ENCODE measurements at regions not wholly inside any gene's neighbourhood (a gene's known extent, or its start where the extent isn't known, plus 50 kb on each side); places are given as distances from the start of the nearest gene placed in this dataset.

- H3K9me3 ChIP-seq (ENCODE audit: insufficient read depth in 2 of 2, low read depth in 1 of 2, low read length in 1 of 2) = no peaks in the 10 kb centered on the region
- no peak overlapping the region for H2BK20ac ChIP-seq (ENCODE audit: low read length)
- no peak overlapping the region for H4K8ac ChIP-seq (ENCODE audit: extremely low read depth, insufficient read depth, low read length)
- H3K18ac ChIP-seq (ENCODE audit: extremely low read depth, low read length) = no peak overlapping the region
- no peak overlapping the region for H3K4me3 ChIP-seq (ENCODE audit: extremely low read depth in 1 of 4, insufficient read depth in 2 of 4, low read depth in 3 of 4, low read length in 4 of 4)
- H3K79me1 ChIP-seq (ENCODE audit: low read depth, low read length) = no peaks in the 10 kb centered on the region; the same call in 1 of the 2 replicates
- ChIA-PET POLR2A (ENCODE audit: partially characterized antibody) (no interaction called here), CTCF (ENCODE audit: partially characterized antibody) (interaction anchor here (0.6 kb wide), 1 partner anchor 11 kb away, joined by 3 read pairs; no protein-coding TSS in a partner anchor)
- no peak overlapping the region for H4K5ac ChIP-seq (ENCODE audit: insufficient read length, low read depth, low read length)
- H4K20me1 ChIP-seq (replicated peaks in 1 of 2; ENCODE audit: control insufficient read depth in 1 of 2, insufficient read depth in 2 of 2, low read length in 2 of 2) = no peaks in the 10 kb centered on the region
- H3K56ac ChIP-seq (replicated peaks; ENCODE audit: insufficient read length, low read depth, low read length) = no peak overlapping the region
- FAIRE-seq (no peak), DNase-seq (ENCODE audit: low read depth in 1 of 2, low spot score in 2 of 2) (no peak)
- H3K79me2 ChIP-seq (ENCODE audit: control insufficient read depth in 1 of 2, insufficient read depth in 2 of 2, low read length in 2 of 2) = no peaks in the 10 kb centered on the region
- no peaks in the 10 kb centered on the region for H3K4me1 ChIP-seq (replicated peaks in 1 of 4; ENCODE audit: control insufficient read depth in 3 of 4, insufficient read depth in 4 of 4, low read length in 3 of 4)
- no peak overlapping the region for H3K27ac ChIP-seq (ENCODE audit: low read depth, low read length)
- H2BK5ac ChIP-seq (ENCODE audit: low read depth, low read length) = no peak overlapping the region
- H3K36me3 ChIP-seq (ENCODE audit: control insufficient read depth in 2 of 4, insufficient read depth in 4 of 4, low read length in 3 of 4) = no peaks in the 10 kb centered on the region
- 92% methylated on average over 11 of the region's 11 CpGs; no CpG with 5 or more reads in 1 of the 2 experiments for WGBS, 2 experiments (ENCODE audit: extremely low coverage in 1 of 2, insufficient coverage in 1 of 2, insufficient read length in 1 of 2, insufficient replicate concordance in 2 of 2, low coverage in 1 of 2, low lambda C conversion rate in 2 of 2, missing lambda C conversion rate in 1 of 2)
- H3K4ac ChIP-seq (replicated peaks; ENCODE audit: insufficient read length, low read depth, low read length) = no peak overlapping the region
- no peak overlapping the region for H3K4me2 ChIP-seq (ENCODE audit: insufficient read depth in 1 of 2, low read depth in 2 of 2, low read length in 2 of 2)
- H2AFZ ChIP-seq (ENCODE audit: low read length) = no peak overlapping the region
- no peak overlapping the region for H2BK120ac ChIP-seq (replicated peaks; ENCODE audit: low read depth, low read length)
- no peaks in the 10 kb centered on the region for H3K23me2 ChIP-seq (ENCODE audit: low read depth, low read length)
- H3K14ac ChIP-seq (ENCODE audit: insufficient read length) = no peak overlapping the region
- H3K23ac ChIP-seq (ENCODE audit: insufficient read length) = no peak overlapping the region
- H2BK12ac ChIP-seq (ENCODE audit: low read depth, low read length) = no peak overlapping the region
- no peak overlapping the region for H2AK5ac ChIP-seq (ENCODE audit: low read depth, low read length)
- no peak overlapping the region for H4K91ac ChIP-seq (replicated peaks; ENCODE audit: insufficient read length, low read length)
- H3K9ac ChIP-seq (replicated peaks in 1 of 4; ENCODE audit: extremely low read depth in 1 of 4, low read depth in 3 of 4, low read length in 3 of 4) = no peak overlapping the region
- H3K27me3 ChIP-seq (replicated peaks in 1 of 4; ENCODE audit: control insufficient read depth in 3 of 4, extremely low read depth in 1 of 4, insufficient read depth in 3 of 4, low read length in 3 of 4) = no peaks in the 10 kb centered on the region
- H2BK15ac ChIP-seq (ENCODE audit: low read length) = no peak overlapping the region
- TF ChIP-seq GABPA (IDR thresholded peaks at IDR 0.05; ENCODE audit: borderline replicate concordance, insufficient read depth, low read length) (no peak), YY1 (IDR thresholded peaks at IDR 0.05; ENCODE audit: low read depth, low read length) (no peak), RAD21 (IDR thresholded peaks at IDR 0.05 in 1 of 2, conservative IDR thresholded peaks at IDR 0.05 in 1 of 2; ENCODE audit: low read depth in 2 of 2, low read length in 2 of 2) (no peak), NRF1 (IDR thresholded peaks at IDR 0.05; ENCODE audit: low read depth, low read length) (no peak), HDAC6 (IDR thresholded peaks at IDR 0.05; ENCODE audit: low read depth, low read length) (no peak), ZNF274 (IDR thresholded peaks at IDR 0.05; ENCODE audit: borderline replicate concordance, extremely low read depth, low read length) (no peak), SIRT6 (IDR thresholded peaks at IDR 0.05; ENCODE audit: low read length) (no peak), TAF7 (optimal IDR thresholded peaks at IDR 0.05; ENCODE audit: borderline replicate concordance, low read depth, low read length) (no peak), SIX5 (IDR thresholded peaks at IDR 0.05; ENCODE audit: low read depth, low read length) (no peak), TEAD4 (IDR thresholded peaks at IDR 0.05; ENCODE audit: low read depth, low read length) (no peak), SP1 (IDR thresholded peaks at IDR 0.05; ENCODE audit: low read depth, low read length) (no peak), ASH2L (IDR thresholded peaks at IDR 0.05; ENCODE audit: low read length) (no peak)
- TF ChIP-seq, protein P1, sequence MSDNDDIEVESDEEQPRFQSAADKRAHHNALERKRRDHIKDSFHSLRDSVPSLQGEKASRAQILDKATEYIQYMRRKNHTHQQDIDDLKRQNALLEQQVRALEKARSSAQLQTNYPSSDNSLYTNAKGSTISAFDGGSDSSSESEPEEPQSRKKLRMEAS (IDR thresholded peaks at IDR 0.05) = no peak
- TF ChIP-seq, protein P2, sequence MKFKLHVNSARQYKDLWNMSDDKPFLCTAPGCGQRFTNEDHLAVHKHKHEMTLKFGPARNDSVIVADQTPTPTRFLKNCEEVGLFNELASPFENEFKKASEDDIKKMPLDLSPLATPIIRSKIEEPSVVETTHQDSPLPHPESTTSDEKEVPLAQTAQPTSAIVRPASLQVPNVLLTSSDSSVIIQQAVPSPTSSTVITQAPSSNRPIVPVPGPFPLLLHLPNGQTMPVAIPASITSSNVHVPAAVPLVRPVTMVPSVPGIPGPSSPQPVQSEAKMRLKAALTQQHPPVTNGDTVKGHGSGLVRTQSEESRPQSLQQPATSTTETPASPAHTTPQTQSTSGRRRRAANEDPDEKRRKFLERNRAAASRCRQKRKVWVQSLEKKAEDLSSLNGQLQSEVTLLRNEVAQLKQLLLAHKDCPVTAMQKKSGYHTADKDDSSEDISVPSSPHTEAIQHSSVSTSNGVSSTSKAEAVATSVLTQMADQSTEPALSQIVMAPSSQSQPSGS (IDR thresholded peaks at IDR 0.05; ENCODE audit: low read length) = no peak
These were observed 173.9 kb downstream of the SALL1 start for GRCh38 chr16:50977138-50977537.
